ENCODE measurements at regions not wholly inside any gene's neighbourhood (a gene's known extent, or its start where the extent isn't known, plus 50 kb on each side); places are given as distances from the start of the nearest gene placed in this dataset.

DNA sequence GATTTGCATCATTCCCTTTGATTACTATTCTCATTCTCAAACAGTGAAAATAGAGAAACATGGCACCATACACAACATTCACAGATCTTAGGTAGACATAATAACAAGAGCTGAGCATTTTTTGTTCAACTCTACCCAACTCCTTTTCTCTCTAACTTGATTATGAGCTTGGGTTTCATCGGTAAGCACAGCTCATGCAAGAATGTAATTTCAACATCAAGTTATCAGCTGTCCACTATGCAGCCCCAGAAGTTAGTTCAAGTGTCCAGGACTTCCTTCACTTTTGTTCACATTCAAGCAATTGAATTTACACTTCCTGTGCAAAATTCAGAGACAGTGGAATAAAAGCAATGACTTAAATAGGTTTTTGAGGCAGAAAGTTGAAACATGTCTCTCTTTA lies 297.7 kb upstream of the SASH1 start:
- DNase-seq, result no peak

DNA sequence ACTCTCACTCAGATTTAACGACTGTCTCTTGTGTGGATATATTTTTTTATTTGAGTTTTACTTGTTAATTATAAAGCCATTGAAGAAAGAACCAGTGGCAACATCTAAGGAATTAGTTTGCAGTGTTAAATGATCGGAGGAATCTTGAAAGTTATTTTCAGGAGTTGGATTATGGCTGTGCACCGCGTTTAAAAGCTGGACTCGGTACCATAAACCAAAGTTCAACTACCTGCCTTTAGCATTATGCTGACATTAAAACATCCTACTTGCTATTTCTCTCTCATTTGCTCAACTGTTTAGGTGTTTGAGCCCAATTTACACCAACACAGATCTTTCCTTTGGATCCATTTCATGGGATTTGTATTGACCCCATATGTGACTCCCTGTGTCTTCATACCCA lies 289.4 kb upstream of the SASH1 start:
- no peak for DNase-seq

DNA sequence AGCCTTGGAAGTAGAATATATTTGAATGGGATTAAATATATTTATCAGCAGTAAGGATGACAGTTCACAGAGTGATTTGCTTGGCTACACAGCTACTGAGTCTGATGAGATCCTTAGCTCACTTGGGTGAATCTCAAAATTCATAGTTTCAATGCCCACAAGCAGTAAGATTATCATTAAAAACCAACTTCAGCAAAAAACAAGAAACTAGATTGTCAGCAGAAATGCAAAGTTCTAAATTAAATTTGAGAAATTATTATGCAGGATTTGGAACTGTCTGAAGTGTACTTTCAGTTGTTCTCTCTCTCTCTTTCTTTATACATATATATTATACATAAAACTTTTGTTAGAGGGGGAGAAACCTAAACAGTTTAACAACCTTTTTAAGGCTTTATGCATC lies 288.8 kb upstream of the SASH1 start:
- DNase-seq, result no peak

DNA sequence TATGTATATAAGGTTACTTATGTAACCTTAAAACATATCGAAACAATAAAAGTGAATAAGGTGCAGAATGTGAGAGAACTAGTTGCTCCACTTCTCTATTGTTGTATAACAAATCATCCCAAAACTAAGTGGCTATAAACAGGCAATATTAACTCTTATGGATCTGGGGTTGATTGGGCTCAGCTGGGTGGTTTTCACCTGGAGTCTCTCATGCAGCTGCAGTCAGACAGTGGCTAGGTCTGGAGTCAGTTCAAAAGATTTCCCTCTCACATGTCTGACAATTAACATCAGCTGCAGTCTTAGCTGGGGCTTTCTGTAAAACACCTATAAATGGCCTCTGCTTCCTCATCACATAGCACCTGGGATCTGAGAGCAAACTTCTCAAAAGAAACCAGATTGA lies 288.4 kb upstream of the SASH1 start:
- DNase-seq, result no peak

DNA sequence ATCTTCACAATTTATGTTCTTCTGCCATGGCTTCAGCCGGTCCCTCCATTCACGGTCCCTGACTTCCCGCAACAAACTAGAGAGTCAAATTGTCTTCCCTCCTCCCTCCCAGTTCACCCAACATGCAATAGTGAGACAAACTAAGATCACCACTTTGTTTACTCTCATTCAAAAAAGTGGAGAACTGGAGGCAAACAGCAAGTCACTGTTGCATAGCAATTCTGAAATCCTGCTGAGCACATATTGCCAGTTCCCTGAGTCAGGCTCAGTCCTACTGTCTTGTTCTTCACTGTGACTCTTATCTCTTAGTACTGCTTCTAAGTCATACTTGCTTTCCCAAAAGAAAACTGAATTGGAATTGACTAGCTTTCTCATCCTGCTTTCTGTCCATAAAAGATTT lies 287.2 kb upstream of the SASH1 start:
- DNase-seq, result no peak

DNA sequence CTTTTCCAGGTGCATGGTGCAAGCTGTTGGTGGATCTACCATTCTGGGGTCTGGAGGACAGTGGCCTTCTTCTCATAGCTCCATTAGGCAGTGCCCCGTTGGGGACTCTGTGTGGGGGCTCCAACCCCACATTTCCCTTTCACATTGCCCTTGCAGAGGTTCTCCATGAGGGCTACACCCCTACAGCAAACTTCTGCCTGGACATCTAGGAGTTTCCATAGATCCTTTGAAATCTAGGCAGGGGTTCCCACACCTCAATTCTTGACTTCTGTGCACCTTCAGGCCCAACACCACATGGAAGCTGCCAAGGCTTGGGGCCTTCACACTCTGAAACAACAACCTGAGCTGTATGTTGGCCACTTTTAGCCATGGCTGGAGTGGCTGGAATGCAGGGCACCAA lies 282.8 kb upstream of the SASH1 start:
- DNase-seq, result no peak

DNA sequence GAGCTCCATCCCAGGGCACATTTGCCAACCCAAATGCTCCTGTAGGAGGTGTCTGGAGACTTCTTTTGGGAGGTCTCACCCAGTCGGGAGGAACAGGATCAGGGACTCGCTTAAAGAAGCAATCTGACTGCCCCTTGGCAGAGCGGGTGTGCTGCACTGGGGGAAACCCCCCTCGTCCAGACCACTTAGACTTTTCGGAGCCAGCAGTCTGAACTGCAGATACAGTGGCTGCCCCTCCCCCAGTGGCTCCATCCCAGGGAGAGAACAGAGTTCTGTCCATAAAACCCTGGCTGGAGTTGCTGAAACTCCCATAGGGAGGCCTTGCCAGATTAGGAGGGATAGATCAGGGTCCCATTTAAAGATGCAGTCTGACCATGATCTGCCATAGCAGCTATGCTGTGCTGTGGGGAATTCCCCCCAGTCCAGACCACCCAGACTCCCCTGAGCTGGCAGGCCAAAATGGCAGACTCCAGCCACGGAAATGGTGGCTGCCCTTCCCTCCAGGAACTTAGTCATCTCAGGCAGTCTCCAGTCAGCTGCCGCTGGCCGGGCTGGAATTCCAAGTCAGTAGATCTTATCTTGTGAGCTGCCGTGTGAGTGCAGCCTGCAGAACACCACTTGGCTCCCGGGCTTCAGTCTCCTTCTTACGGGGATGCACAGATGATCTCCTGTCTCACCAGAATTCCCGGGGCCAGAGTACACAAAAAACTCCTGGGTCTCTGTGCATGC lies 278.1 kb upstream of the SASH1 start:
- peak in 2 of 3 donors; percentile 10 to 63 for DNase-seq

DNA sequence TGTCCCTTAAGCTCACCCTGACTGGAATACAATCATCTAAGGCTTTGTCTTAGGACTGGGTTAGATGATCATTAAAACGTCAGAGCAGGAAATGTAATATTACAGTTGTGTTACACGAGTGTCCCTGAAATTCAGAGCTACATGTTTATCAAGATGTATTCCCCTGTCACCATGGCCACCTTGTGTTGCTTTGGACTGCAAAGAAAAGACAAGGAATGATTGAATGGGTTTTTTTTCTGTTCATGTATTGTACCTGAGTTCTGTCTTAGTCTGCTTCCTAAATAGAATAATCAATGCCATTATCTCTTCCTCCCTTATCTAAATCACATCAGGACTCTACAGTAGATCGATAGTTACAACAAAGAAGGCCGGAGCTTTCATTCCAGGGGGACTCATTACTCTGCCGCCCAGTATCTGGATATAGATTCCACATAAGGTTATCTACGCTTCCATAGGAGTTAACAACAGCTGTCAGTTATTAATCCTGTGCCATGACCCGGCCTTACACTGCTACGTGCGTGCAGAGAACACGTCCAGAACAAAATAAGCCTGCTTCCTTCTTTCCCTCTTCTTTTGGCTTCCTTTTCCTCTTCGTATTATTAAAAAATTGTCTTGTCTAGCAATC lies 274.1 kb upstream of the SASH1 start:
- peak in 1 of 3 donors; percentile 26 for DNase-seq

DNA sequence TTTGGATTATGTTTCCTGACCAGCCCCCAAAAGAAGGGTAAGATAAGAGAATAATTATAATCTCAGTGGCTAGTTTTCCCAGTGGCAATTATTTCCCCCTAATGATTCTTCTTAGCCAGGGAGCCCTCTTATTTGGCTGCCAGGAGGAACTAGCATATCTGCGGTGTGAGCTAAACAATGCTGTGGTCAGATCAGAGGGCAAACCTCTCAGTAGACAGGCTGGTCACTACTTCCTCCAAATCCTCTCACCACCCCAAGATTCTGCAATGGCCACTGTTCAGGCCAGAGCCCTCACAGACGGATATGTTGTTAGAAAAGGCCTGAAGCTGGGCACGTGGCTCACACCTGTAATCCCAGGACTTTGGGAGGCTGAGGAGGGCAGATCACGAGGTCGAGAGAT lies 273.4 kb upstream of the SASH1 start:
- DNase-seq, result no peak

DNA sequence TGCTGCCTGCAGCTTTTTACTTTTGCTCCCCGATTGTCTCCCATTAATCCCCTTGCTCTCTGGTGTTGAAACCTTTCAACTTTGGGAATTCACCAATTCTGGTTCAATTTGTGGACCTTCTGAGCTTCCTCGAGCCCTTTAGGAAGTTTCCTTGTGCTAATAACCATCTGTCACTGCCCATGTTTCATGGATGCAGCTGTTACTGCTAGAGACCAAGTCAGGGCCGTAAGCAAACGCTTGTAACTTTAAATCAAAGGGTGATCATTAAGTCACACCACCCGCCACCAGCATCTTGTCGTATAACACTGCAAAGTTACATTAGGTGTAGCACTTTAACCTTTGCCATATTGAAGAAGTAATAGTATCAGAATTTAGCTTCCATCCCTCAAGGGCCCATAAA lies 268.3 kb upstream of the SASH1 start:
- no peak for DNase-seq

DNA sequence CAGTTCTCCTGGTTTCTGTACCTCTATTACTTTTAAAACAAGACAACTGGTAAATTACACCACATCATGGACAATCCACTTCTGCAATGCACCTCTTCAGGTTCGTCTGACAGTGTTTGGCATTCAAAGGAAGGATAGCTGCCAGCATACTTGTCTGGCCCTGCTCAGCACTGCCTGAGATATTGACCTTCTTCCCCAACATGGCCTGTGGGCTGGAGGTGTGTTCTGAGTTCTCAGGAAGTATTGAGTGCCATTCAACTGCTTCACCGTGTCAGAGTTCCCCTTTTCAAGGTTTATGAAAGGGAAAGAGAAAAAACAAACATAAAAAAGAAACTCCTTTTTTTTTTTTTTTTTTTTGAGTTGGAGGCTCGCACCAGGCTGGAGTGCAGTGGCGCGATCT lies 267.9 kb upstream of the SASH1 start:
- no peak for DNase-seq

DNA sequence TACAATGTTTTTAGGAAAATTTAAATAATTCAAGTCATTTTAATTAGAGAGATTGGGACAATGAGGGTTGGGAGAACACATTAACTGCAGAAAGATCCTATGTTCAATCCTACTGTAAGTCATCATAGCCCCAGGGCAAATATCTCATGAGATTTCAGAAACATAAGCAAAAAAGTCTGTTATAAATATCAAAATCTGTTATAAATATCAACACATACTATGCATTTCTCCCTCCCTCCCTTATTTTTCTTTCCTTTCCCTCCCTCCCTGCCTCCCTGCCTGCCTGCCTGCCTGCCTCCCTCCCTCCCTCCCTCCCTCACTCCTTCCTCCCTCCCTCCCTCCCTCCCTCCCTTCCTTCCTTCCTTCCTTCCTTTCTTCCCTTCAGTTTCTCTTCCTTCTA lies 267.3 kb upstream of the SASH1 start:
- no peak for DNase-seq

DNA sequence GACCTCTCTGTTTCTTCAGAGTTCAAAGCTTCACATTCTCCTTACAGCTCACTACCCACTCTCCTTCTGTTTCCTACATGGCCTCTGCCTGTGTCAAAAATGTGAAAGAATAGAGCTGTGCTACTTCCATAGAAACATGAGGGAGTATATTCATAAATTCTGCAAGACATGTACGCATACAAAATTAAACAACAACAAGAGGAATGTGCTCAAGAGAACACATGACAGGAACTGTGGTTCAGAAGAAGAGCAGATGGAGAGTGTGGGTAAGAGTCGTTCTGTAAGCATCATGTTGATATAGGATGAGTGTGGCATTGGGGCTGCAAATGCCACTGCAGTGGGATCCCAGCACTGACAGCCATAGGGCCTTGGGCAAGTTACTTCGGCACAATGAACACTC lies 266.6 kb upstream of the SASH1 start:
- DNase-seq, result no peak

DNA sequence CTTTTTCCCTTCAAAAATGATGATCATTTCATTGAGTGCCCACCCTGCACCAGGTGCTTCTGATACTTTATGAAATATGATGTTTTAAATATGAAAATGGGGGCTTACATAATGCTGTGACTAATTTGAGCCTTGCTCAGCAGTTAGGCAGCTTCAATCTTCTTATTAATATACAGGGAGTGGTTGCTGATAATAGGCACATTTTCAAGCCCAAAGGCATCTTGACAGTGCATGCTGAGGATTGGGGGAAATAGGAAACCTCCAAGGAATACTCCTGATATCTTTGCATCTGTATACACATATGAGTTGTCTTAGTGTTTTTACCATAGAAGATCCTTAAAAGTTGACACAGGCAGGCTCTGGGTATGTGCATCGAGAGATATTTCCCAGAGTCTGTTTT lies 262.3 kb upstream of the SASH1 start:
- no peak for DNase-seq

DNA sequence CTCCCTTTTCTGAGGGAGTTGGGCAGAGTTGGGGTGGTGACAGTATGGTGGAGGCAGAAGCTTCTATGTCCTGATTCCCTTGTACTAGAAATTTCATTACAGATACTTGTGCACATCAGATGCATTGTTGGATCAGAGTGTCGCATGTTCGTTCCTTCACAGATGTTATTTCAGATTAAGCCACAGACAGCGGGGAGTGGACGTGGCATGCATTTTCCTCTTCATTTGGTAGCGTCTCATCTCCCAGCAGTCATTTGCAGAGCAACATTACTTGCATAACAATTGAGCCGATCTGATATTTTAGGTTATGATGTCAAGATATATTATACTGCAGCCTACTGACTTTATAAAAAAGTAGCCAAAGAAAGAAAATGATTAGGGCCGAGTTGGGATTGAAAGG lies 261.6 kb upstream of the SASH1 start:
- no peak for DNase-seq

DNA sequence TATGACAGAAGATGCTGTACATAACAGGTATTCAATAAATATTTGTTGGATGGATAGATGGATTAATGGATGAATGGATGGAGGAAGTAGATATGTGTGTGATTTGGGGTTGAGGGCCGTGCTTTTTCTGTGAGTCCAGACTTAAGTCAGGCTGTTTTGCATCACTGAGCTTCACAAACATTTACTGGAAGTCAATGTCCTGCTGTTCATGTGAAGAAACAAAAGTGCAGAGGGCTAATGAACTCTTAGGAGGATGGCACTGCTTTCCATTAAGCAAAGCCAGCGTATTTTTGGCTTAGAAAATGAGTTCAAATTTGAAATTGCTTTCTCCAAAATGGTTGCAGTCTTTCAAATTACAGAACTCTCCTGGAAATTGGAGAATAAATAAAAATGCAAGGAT lies 260.6 kb upstream of the SASH1 start:
- no peak for DNase-seq

DNA sequence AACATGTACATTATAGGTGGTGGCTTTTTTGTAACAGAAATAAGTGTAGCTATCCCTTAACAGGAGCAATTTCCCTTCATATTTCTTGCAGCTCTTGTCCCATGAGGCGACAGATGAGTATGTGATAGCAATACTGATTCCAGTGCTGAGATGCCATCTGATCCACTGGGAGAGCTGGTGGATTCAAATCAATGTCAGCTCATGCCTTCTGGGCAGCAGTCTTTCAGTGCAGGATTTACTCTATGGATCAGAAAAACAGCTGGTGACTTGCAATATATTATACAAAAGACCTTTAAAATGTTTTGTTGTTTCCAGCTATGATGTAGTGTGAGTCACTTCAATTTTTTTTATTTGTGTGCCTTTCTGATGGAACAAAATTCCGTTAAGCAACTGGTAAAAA lies 259.9 kb upstream of the SASH1 start:
- peak in 1 of 3 donors; percentile 22 for DNase-seq

DNA sequence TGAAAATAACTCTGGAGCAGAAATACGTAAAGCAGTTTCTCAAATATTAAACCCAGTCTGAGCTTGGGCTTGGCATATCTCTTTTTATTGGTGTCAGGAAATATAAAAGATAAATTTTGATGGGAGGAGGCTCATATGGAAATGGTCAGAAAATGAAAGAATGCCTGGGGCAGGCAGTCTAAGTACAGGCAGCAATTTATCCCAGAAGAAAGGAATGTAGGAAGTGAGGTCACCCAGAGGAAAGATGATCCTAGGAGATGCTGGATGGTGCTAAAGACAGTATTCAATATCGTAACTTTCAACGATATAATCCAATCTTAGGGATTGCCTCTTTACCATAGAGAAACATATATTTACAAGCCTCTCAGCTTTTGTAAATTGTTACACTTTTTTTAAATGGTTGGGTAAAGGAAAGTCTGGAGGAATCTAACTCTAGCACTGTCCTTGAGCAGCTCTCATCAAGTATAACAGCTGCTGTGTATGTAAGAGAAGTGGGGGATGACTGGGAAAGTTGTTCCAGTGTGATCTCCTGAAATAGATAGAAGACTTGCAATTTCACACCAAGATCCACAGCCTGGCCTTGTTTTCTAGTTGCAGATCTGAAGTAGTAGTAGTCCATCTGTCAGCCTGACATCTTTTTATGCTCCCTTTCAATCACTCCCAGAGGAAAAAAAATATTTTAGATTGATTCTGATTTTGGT lies 256.9 kb upstream of the SASH1 start:
- peak in 1 of 3 donors; percentile 18 for DNase-seq

DNA sequence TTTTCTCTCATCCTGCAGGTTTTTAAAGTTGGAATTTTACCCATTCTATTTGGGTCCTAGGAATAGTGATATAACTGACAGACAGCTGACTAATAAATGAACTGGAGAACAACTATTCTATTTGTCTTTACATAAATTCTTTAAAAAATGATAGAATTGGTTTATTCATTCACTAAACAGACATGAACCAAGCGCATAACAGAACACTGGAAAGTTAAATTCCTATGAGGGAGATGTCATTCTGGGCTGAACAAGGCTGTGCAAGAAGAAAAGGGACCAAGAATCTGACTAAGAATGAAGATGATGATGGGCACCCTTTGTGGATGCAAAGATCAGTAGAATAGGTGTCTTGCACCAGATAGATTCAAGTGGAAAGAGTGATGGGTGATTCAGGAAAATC lies 256.3 kb upstream of the SASH1 start:
- no peak for DNase-seq

DNA sequence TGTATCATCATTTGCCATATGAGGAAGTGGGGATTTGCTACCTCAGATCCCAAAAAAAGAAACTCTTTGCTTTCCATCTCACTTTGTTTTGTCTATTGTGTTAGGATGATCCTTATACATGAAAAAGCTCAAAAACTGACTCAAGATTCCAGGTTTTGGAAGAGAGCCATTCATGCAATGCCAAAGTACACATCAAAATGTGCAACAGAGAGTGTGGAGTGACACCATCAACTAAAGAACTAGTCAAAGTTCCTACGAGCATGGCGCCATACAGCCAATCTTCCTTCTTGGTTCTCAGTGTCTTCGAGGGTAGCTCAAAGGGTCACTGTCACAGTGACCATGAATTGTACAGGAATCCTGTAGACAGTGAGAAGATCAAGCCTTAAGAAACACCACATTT lies 255.8 kb upstream of the SASH1 start:
- no peak for DNase-seq

DNA sequence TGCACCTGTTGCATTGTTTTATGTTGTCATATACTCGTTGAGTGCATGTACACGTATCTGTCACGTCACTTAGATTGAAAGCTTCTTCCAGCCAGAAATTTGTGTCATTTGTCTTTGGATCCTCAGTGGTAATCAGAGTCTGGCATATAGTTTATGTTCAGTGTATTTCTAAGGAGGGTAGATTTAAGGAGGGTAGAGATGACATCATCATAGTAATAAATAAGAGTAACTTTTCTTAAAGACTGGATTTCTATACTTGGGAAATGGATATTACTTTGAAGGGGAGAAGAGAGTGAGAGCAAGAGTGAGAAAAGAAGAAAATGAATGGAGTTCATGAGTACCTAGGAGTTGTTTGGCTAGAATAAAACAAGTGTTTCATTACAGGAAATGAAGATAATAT lies 255.0 kb upstream of the SASH1 start:
- DNase-seq, result no peak

DNA sequence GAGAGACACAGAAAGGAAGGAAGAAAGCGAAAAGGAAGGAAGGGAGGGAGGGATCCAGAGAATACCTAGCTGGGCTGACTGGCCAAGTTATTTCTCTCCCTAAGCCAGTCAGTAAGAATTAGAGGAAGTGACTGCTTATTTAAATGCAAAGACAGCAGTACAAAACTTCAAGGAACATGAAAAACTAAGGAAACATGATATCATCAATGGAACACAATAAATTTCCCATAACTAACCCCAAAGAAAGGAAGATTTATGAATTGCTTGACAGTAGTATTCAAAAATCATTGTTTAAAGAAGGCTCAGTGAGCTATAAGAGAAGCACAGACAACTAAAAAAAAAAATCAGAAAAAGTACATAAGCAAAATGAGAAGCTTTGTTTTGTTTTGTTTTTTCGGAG lies 252.3 kb upstream of the SASH1 start:
- no peak for DNase-seq

DNA sequence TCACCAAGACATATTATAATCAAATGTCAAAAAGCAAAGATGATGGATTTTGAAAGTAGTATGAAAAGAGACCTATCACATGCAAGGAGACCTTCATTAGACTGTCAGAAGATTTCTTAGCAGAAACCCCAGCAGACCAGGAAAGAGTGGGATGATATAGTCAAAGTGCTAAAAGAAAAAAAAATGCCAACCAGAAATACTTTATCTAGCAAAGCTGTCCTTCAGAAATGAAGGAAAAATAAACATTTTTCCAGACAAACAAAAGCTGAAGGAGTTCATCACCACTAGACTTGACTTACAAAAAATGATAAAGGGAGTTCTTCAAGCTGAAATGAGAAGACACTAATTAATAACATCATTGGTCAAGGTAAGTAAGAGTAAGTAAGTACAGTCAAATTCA lies 251.2 kb upstream of the SASH1 start:
- DNase-seq, result no peak

DNA sequence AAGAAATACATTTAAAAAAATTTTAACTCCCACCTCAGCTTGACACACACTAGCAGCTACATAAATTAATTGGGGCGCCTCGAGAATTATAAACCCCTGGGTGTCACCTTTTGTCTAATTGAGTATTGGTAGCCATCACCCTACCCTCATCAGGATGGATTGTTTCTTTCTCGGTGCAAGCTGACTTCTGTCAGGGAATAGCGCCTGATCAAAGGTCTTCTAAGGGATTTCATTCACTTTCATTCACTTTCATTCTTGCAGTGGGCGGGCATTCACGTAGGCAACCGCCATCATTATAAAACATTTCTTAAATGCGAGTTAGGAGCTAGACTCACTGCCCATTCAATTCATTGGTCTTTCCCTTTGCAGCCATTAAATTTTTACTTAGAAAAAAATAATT lies 239.2 kb upstream of the SASH1 start:
- DNase-seq, result no peak

Data from muscle of back (tissue), 3 donors.